Esophagus squamous epithelium (tissue), 4 donors: ENCODE measurements at regions not wholly inside any gene's neighbourhood (a gene's known extent, or its start where the extent isn't known, plus 50 kb on each side); places are given as distances from the start of the nearest gene placed in this dataset.

Experiments
- POLR2A ChIP-seq, 4 donors: fragments of 450-650 bp; IDR thresholded peaks; one replicate each; pipeline ENCODE4 v1.6.1; 2017; ENCODE audit warnings: antibody characterized with exemption in 4 of 4, mild to moderate bottlenecking in 4 of 4, moderate library complexity in 3 of 4
- TF ChIP-seq, protein P1 (sequence below), 6 experiments: fragments of 450-650 bp in 4 of 6; fragments of 200-600 bp in 2 of 6; sonication (generic) in 2 of 6; IDR thresholded peaks; one replicate each; pipeline ENCODE4 v1.5.1; 2016 to 2019; ENCODE audit warnings: antibody characterized with exemption in 6 of 6, mild to moderate bottlenecking in 4 of 6, moderate library complexity in 4 of 6

DNA sequence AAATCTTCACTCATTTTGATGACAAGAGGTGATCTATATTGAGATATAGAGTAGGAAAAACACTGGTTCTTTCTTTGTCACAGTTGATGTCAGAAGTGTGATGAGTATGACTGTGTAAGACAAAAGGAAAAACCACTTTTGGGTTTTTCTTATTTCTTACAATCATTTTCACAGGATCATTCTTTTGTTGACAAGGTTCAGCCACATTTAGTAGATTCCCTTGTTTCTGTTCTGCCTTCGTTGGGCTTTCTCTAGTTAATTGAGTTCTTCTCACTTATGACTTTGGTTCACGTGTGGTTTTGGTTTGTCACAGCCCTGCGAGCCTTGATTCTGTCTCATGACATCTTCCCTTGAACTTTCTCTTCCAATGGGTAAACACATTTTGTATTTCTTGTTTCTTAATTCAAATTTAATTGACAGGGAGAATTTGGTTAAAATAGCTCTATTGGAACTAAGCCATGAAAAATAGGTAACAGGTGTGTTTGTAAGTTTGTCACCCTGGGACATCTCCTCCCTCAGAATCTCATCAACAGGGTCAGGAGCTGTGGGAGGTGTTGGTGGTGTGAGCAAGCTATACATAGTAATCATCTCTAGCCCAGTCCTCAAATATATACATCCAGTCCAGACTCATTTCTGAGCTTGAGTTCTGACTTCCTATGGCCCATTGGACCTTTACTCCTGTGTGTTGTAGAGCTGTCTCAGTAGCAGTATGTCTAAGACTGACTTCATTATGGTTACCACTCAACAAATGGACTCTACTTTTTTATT, 255.3 kb downstream of the BMP4 start:
- TF ChIP-seq, protein P1, sequence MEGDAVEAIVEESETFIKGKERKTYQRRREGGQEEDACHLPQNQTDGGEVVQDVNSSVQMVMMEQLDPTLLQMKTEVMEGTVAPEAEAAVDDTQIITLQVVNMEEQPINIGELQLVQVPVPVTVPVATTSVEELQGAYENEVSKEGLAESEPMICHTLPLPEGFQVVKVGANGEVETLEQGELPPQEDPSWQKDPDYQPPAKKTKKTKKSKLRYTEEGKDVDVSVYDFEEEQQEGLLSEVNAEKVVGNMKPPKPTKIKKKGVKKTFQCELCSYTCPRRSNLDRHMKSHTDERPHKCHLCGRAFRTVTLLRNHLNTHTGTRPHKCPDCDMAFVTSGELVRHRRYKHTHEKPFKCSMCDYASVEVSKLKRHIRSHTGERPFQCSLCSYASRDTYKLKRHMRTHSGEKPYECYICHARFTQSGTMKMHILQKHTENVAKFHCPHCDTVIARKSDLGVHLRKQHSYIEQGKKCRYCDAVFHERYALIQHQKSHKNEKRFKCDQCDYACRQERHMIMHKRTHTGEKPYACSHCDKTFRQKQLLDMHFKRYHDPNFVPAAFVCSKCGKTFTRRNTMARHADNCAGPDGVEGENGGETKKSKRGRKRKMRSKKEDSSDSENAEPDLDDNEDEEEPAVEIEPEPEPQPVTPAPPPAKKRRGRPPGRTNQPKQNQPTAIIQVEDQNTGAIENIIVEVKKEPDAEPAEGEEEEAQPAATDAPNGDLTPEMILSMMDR (IDR thresholded peaks at IDR 0.05), result no peak
- TF ChIP-seq POLR2A (IDR thresholded peaks at IDR 0.05), result no peak
